Mesenchymal stem cell (in vitro differentiated cells and primary cell): ENCODE measurements at regions not wholly inside any gene's neighbourhood (a gene's known extent, or its start where the extent isn't known, plus 50 kb on each side); places are given as distances from the start of the nearest gene placed in this dataset.

Source experiments
- DNase-seq: peaks from one replicate; pipeline ENCODE4 v3.0.0-alpha.2; 2013
- H2AFZ ChIP-seq: one replicate; pipeline ENCODE4 v1.6.1; 2013; ENCODE audit warnings: low read depth, mild to moderate bottlenecking, control low read depth, inconsistent platforms, low read length, moderate library complexity
- H2AK5ac ChIP-seq: 2 replicates; pipeline ENCODE4 v1.6.1; 2013; ENCODE audit warnings: low read length, moderate library complexity, mild to moderate bottlenecking, inconsistent platforms; ENCODE audit not compliant: severe bottlenecking
- H2BK120ac ChIP-seq: one replicate; pipeline ENCODE4 v1.6.1; 2013; ENCODE audit warnings: low read depth, mild to moderate bottlenecking, inconsistent platforms, low read length, moderate library complexity
- H2BK12ac ChIP-seq, 2 experiments: one replicate each; pipeline ENCODE4 v1.6.1; 2013; ENCODE audit warnings: inconsistent platforms in 2 of 2, low read length in 2 of 2, mild to moderate bottlenecking in 2 of 2, moderate library complexity in 2 of 2, control low read depth in 1 of 2
- H2BK15ac ChIP-seq: one replicate; pipeline ENCODE4 v1.6.1; 2013; ENCODE audit warnings: mild to moderate bottlenecking, low read depth, inconsistent platforms; ENCODE audit not compliant: poor library complexity, severe bottlenecking
- H2BK5ac ChIP-seq: 2 replicates; pipeline ENCODE4 v1.6.1; 2013; ENCODE audit warnings: low read depth, mild to moderate bottlenecking, low read length, control low read depth, inconsistent platforms; ENCODE audit not compliant: poor library complexity, severe bottlenecking
- H3K14ac ChIP-seq, 2 experiments: one replicate each; pipeline ENCODE4 v1.6.1; 2013; ENCODE audit warnings: inconsistent platforms in 2 of 2, low read length in 2 of 2, control low read depth in 1 of 2, mild to moderate bottlenecking in 1 of 2, moderate library complexity in 1 of 2
- H3K18ac ChIP-seq, 2 experiments: one replicate each; pipeline ENCODE4 v1.6.1; 2013; ENCODE audit warnings: inconsistent platforms in 2 of 2, low read length in 2 of 2, control low read depth in 1 of 2, low read depth in 1 of 2, mild to moderate bottlenecking in 1 of 2
- H3K23ac ChIP-seq, 2 experiments: one replicate each; pipeline ENCODE4 v1.6.1; 2013; ENCODE audit warnings: inconsistent platforms in 2 of 2, low read length in 2 of 2, mild to moderate bottlenecking in 2 of 2, moderate library complexity in 2 of 2, control low read depth in 1 of 2
- H3K27ac ChIP-seq: 2 replicates; pipeline ENCODE4 v1.5.1; 2013; ENCODE audit warnings: mild to moderate bottlenecking, moderate library complexity, low read length, control low read depth, inconsistent platforms; ENCODE audit not compliant: poor library complexity, severe bottlenecking
- H3K27me3 ChIP-seq, 2 experiments: 2 replicates each; pipeline versions ENCODE4 v1.6.1 to v1.7.0; 2013; ENCODE audit warnings: low read length in 2 of 2, mild to moderate bottlenecking in 2 of 2, moderate library complexity in 2 of 2, control low read depth in 1 of 2, inconsistent platforms in 1 of 2; ENCODE audit not compliant: control insufficient read depth in 1 of 2, insufficient read depth in 1 of 2
- H3K36me3 ChIP-seq, 2 experiments: 2 replicates each; pipeline versions ENCODE4 v1.6.1 to v1.7.0; 2013; ENCODE audit warnings: low read length in 2 of 2, control low read depth in 1 of 2, inconsistent platforms in 1 of 2, low read depth in 1 of 2, mild to moderate bottlenecking in 1 of 2; ENCODE audit not compliant: insufficient read depth in 2 of 2, control insufficient read depth in 1 of 2
- H3K4ac ChIP-seq, 2 experiments: one replicate each; pipeline ENCODE4 v1.6.1; 2013; ENCODE audit warnings: inconsistent platforms in 2 of 2, low read length in 2 of 2, mild to moderate bottlenecking in 2 of 2, moderate library complexity in 2 of 2, control low read depth in 1 of 2, low read depth in 1 of 2
- H3K4me1 ChIP-seq: 2 replicates; pipeline ENCODE4 v1.6.1; 2013; ENCODE audit warnings: low read depth, low read length, control low read depth; ENCODE audit not compliant: control insufficient read depth, insufficient read depth
- H3K4me2 ChIP-seq: 2 replicates; pipeline ENCODE4 v1.6.1; 2013; ENCODE audit warnings: low read length, mild to moderate bottlenecking, inconsistent platforms; ENCODE audit not compliant: poor library complexity, severe bottlenecking
- H3K4me3 ChIP-seq, 2 experiments: 2 replicates each; pipeline versions ENCODE4 v1.5.1 to v1.7.0; 2013; ENCODE audit warnings: low read length in 2 of 2, mild to moderate bottlenecking in 2 of 2, control low read depth in 1 of 2, low read depth in 1 of 2; ENCODE audit not compliant: insufficient read depth in 1 of 2
- H3K79me1 ChIP-seq: replicated peaks from 2 replicates; pipeline ENCODE4 v1.6.1; 2013; ENCODE audit warnings: mild to moderate bottlenecking, control low read depth, low read length, inconsistent platforms; ENCODE audit not compliant: poor library complexity, severe bottlenecking
- H3K9ac ChIP-seq: 2 replicates; pipeline ENCODE4 v1.7.0; 2013; ENCODE audit warnings: mild to moderate bottlenecking, low read length, moderate library complexity
- H3K9me3 ChIP-seq: 2 replicates; pipeline ENCODE4 v1.7.0; 2013; ENCODE audit warnings: mild to moderate bottlenecking, low read length; ENCODE audit not compliant: control insufficient read depth
- H4K8ac ChIP-seq: one replicate; pipeline ENCODE4 v1.6.1; 2013; ENCODE audit warnings: inconsistent platforms, mild to moderate bottlenecking, low read length, moderate library complexity
- H4K91ac ChIP-seq: one replicate; pipeline ENCODE4 v1.6.1; 2013; ENCODE audit warnings: mild to moderate bottlenecking, low read length, inconsistent platforms
- WGBS: methylation state at CpG from one replicate; pipeline ENCODE4 v1.1.7; 2013; ENCODE audit warnings: mixed read lengths; 5-methylcytosine and 5-hydroxymethylcytosine counted together

DNA sequence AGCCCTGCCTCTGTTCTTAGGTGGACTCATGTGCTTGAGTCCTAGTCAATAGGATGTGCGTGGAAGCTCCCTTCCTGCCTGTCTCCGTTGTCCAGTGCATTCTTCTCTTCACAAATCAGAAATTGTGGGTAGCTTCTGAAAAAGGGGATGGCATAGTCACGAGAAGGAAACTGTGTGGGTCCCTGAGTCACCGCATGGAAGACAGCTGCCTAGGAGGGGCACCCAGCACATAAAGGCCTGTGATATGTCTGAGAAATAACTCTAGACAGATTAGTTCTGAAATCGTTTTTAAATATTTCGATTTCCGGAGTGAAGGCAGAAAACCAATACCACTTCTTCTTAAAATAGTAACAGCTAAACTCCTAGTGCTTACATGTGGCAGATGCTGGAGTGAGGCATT is 974.4 kb downstream of the BCL11B start:
- no peaks in the 10 kb centered on the region for H3K27me3 ChIP-seq
- no peak overlapping the region for H2BK120ac ChIP-seq
- 66% methylated on average over 4 of the region's 7 CpGs for WGBS
- no peak overlapping the region for H3K4ac ChIP-seq
- no peak overlapping the region for H3K27ac ChIP-seq
- no peak overlapping the region for H3K14ac ChIP-seq
- H2AFZ ChIP-seq: no peak overlapping the region
- no peak overlapping the region for H2BK12ac ChIP-seq
- no peak overlapping the region for H4K91ac ChIP-seq
- no peak overlapping the region for H3K23ac ChIP-seq
- no peaks in the 10 kb centered on the region for H3K4me1 ChIP-seq
- no peak overlapping the region for H3K4me2 ChIP-seq
- no peak overlapping the region for H4K8ac ChIP-seq
- no peaks in the 10 kb centered on the region for H3K36me3 ChIP-seq
- no peak overlapping the region for H2BK5ac ChIP-seq
- no peak overlapping the region for H2AK5ac ChIP-seq
- no peak overlapping the region for H3K4me3 ChIP-seq
- no peak overlapping the region for H3K9ac ChIP-seq
- no peaks in the 10 kb centered on the region for H3K79me1 ChIP-seq
- DNase-seq: no peak
- H3K9me3 ChIP-seq: peaks cover 9% of the 10 kb centered on the region
- no peak overlapping the region for H3K18ac ChIP-seq
- H2BK15ac ChIP-seq: no peak overlapping the region

DNA sequence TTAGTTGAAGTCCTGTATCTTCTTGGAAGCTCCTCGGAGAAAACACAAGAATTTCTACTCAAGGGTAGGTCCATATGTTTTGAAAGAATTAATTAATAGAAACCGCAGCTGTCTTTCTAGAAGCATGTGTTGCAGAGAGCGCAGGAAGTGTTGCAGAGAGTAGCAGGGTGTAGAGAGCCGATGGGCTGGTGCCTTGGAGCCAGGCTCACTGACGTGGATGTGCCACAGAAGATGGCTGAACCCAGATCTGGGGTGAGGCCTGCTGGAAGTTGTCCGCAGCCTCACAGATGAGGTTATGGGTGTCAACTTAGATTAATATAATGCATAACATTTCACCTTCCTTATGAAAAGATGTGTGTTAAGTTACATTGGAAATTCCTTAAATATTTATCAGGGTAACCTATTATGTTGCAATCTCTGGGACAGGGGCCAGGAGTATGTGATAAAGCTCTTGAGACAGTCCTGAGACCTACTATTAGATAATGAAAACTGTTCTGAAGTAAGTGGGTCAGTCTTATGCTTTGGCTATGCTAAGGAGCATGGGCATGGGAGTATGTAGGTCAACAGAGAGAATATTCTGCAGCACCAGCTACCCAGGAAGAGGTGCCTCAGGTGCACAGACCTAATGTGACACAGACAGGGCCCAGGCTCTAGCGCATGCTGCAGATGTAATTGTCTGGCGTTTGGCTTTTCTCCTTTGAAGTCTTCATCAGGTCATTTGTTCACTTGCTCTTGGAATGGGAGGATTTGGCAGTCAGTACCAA is 973.3 kb downstream of the BCL11B start:
- no peak overlapping the region for H3K27ac ChIP-seq
- H3K4me2 ChIP-seq: no peak overlapping the region
- H2BK5ac ChIP-seq: no peak overlapping the region
- H3K9me3 ChIP-seq: peaks cover 9% of the 10 kb centered on the region
- WGBS: 78% methylated on average over 6 of the region's 8 CpGs
- no peak overlapping the region for H3K18ac ChIP-seq
- no peaks in the 10 kb centered on the region for H3K27me3 ChIP-seq
- H3K4me3 ChIP-seq: no peak overlapping the region
- H3K4me1 ChIP-seq: no peaks in the 10 kb centered on the region
- H3K23ac ChIP-seq: no peak overlapping the region
- no peak overlapping the region for H3K9ac ChIP-seq
- no peaks in the 10 kb centered on the region for H3K36me3 ChIP-seq
- H4K8ac ChIP-seq: no peak overlapping the region
- no peak overlapping the region for H2AK5ac ChIP-seq
- no peaks in the 10 kb centered on the region for H3K79me1 ChIP-seq
- no peak overlapping the region for H3K14ac ChIP-seq
- H4K91ac ChIP-seq: no peak overlapping the region
- DNase-seq: no peak
- no peak overlapping the region for H2BK120ac ChIP-seq
- no peak overlapping the region for H2BK15ac ChIP-seq
- no peak overlapping the region for H2BK12ac ChIP-seq
- H3K4ac ChIP-seq: no peak overlapping the region
- no peak overlapping the region for H2AFZ ChIP-seq

DNA sequence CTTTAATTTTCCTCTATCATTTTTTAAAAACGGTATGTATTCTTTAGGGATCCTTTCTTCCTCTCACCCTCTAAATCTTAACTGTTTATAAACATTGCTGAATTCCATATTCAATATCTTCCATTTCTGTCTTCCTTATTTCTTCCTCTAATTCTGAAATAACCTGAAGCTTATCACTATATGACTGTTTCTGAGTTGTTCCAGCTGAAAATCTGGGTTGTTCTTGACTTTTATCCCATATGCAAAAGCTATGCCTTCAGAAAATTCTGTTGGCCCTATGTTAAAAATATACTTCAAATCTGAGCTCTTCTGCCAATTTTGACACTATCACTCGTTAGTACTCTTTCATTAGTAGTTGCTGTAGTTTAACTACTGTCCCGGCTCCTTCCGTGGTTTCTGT is 970.3 kb downstream of the BCL11B start:
- no peak overlapping the region for H2BK15ac ChIP-seq
- no peak overlapping the region for H2AFZ ChIP-seq
- peaks cover 12% of the 10 kb centered on the region for H3K9me3 ChIP-seq
- no peak overlapping the region for H2BK5ac ChIP-seq
- H3K27me3 ChIP-seq: no peaks in the 10 kb centered on the region
- H4K8ac ChIP-seq: no peak overlapping the region
- no peak overlapping the region for H2AK5ac ChIP-seq
- H3K4me3 ChIP-seq: no peak overlapping the region
- no peak overlapping the region for H2BK120ac ChIP-seq
- H3K4ac ChIP-seq: no peak overlapping the region
- 62% methylated on average over 4 of the region's 4 CpGs for WGBS
- H3K14ac ChIP-seq: no peak overlapping the region
- H3K79me1 ChIP-seq: no peaks in the 10 kb centered on the region
- no peak overlapping the region for H3K23ac ChIP-seq
- H3K27ac ChIP-seq: no peak overlapping the region
- no peaks in the 10 kb centered on the region for H3K4me1 ChIP-seq
- no peak overlapping the region for H3K18ac ChIP-seq
- H4K91ac ChIP-seq: no peak overlapping the region
- no peak overlapping the region for H3K4me2 ChIP-seq
- no peaks in the 10 kb centered on the region for H3K36me3 ChIP-seq
- no peak for DNase-seq
- H3K9ac ChIP-seq: no peak overlapping the region
- H2BK12ac ChIP-seq: no peak overlapping the region

DNA sequence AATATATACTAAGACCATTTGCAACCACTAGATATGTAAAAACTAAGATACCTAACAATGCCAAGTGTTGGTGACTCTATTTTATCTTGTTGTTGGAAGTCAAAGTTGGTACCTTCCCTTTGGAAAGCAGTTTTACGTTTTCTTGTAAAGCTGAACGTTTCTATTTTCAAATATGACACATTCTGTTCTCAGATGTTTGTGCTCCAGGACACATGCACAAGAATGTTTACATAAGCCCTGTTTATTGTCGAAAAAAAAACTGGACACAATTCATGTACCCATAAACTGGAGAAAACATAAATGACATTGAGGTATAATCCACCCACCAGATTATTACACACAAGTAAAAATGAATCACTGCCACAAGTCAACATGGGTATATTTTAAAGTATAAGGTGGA is 967.4 kb downstream of the BCL11B start:
- no peaks in the 10 kb centered on the region for H3K27me3 ChIP-seq
- 52% methylated on average over 3 of the region's 3 CpGs for WGBS

More for the DNA sequence above, 967.4 kb downstream of the BCL11B start:
- Histone ChIP-seq H2AK5ac (no peak overlapping the region), H3K4ac (no peak overlapping the region), H4K91ac (no peak overlapping the region), H3K18ac (no peak overlapping the region), H2BK5ac (no peak overlapping the region), H3K9me3 (peaks cover 6% of the 10 kb centered on the region), H3K9ac (no peak overlapping the region), H3K4me3 (no peak overlapping the region), H2BK15ac (no peak overlapping the region), H3K36me3 (no peaks in the 10 kb centered on the region), H4K8ac (no peak overlapping the region), H2BK12ac (no peak overlapping the region), H3K14ac (no peak overlapping the region), H3K79me1 (no peaks in the 10 kb centered on the region), H2AFZ (no peak overlapping the region), H3K23ac (no peak overlapping the region), H3K27ac (no peak overlapping the region), H3K4me2 (no peak overlapping the region), H3K4me1 (no peaks in the 10 kb centered on the region), H2BK120ac (no peak overlapping the region)
- DNase-seq: no peak
